PC-3 (cell line): ENCODE measurements at regions not wholly inside any gene's neighbourhood (a gene's known extent, or its start where the extent isn't known, plus 50 kb on each side); places are given as distances from the start of the nearest gene placed in this dataset.

ENCODE experiments used
- CTCF ChIP-seq: fragments of 300-600 bp; sonication (generic); conservative IDR thresholded peaks from 2 replicates; pipeline ENCODE4 v1.5.1; 2017; ENCODE audit warnings: antibody characterized with exemption, low read depth, mild to moderate bottlenecking, low read length
- EZH2 ChIP-seq: fragments of 300-600 bp; sonication (generic); IDR thresholded peaks from one replicate; pipeline ENCODE4 v1.6.1; 2017; ENCODE audit warnings: antibody characterized with exemption, mild to moderate bottlenecking, low read length; ENCODE audit not compliant: unreplicated experiment
- EZH2phosphoT487 ChIP-seq: fragments of 300-600 bp; sonication (generic); IDR thresholded peaks from 2 replicates; pipeline ENCODE4 v1.6.1; 2018; ENCODE audit warnings: mild to moderate bottlenecking, antibody characterized with exemption, low read length, borderline replicate concordance

- TF ChIP-seq CTCF (no peak), EZH2 (no peak), EZH2phosphoT487 (no peak)
These were observed 1711.5 kb upstream of the NUDT12 start for GRCh38 chr5:105274079-105274478.
